MCF 10A (cell line): ENCODE measurements at regions not wholly inside any gene's neighbourhood (a gene's known extent, or its start where the extent isn't known, plus 50 kb on each side); places are given as distances from the start of the nearest gene placed in this dataset.

Experiments used
- BruUV-seq: library from RNA; stranded (reverse); fragments of 400-500 nt; replicated peaks from 2 replicates; lab custom pipeline; 2021; lab: Mats Ljungman, UMichigan
- CTCF ChIA-PET: fragments of 300-600 bp; sonication (Branson Sonifier 250); formaldehyde crosslinking; extraction: SDS; loops from one replicate; lab custom pipeline; 2021; ENCODE audit warnings: antibody characterized with exemption, inconsistent platforms; lab: Yijun Ruan, JAX
- POLR2A ChIA-PET: fragments of 300-600, 350-650 bp; sonication (Branson Sonifier 250); formaldehyde crosslinking; extraction: SDS; loops from one replicate; lab custom pipeline; 2020; ENCODE audit warnings: antibody characterized with exemption, inconsistent platforms; lab: Yijun Ruan, JAX
- DNase-seq: peaks from one replicate; pipeline ENCODE4 v3.0.0-alpha.2; 2018; ENCODE audit not compliant: unreplicated experiment
- H3K27ac Mint-ChIP-seq: one replicate; pipeline ENCODE4 v1.8.0; 2022; ENCODE audit warnings: mild to moderate bottlenecking, low read depth, mixed read lengths; ENCODE audit not compliant: unreplicated experiment
- H3K27me3 Mint-ChIP-seq: one replicate; pipeline ENCODE4 v1.8.0; 2022; ENCODE audit warnings: mixed read lengths; ENCODE audit not compliant: insufficient read depth, unreplicated experiment
- H3K36me3 Mint-ChIP-seq: one replicate; pipeline ENCODE4 v1.8.0; 2022; ENCODE audit warnings: mild to moderate bottlenecking, moderate library complexity, mixed read lengths; ENCODE audit not compliant: insufficient read depth, unreplicated experiment
- H3K4me1 Mint-ChIP-seq: one replicate; pipeline ENCODE4 v1.8.0; 2022; ENCODE audit warnings: mixed read lengths; ENCODE audit not compliant: insufficient read depth, unreplicated experiment
- H3K4me3 Mint-ChIP-seq: one replicate; pipeline ENCODE4 v1.8.0; 2022; ENCODE audit warnings: mild to moderate bottlenecking, moderate library complexity, mixed read lengths; ENCODE audit not compliant: unreplicated experiment
- H3K9me3 Mint-ChIP-seq: one replicate; pipeline ENCODE4 v1.8.0; 2022; ENCODE audit warnings: mixed read lengths; ENCODE audit not compliant: unreplicated experiment
- CTCF ChIP-seq: fragments of 200-600 bp; IDR thresholded peaks from one replicate; pipeline ENCODE4 v1.8.0; 2022; ENCODE audit warnings: antibody characterized with exemption, mild to moderate bottlenecking; ENCODE audit not compliant: unreplicated experiment
- intact Hi-C: fragments of 100-400 bp; cut with micrococcal nuclease; formaldehyde crosslinking; loops from 2 replicates; pipeline ENCODE4 v1.14.1; 2022

DNA sequence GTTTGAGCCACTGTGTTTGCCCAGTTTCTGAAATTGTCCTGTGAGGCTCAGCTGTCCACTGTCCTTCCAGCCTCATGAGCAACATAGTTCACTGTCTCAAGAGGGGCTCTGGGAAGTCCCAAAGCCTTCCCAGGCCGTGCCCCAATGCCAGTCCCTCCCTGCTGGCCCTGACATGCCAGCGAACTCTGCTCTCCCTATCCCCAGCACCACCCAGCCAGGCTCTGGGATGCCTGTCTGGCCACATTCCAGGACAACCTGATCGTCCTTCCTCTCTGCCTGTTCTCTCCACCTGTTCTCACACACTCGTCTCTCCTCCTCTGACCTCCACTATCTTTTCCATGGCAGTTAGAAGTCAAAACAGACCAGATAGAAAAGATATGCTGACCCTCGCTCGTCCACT, 278.0 kb upstream of the ID2 start:
- intact Hi-C loops = no loop called here
- POLR2A ChIA-PET = no interaction called here
- Mint-ChIP-seq H3K9me3 (peaks cover 25% of the 10 kb centered on the region), H3K36me3 (no peaks in the 10 kb centered on the region), H3K27me3 (no peaks in the 10 kb centered on the region), H3K4me3 (no peak overlapping the region), H3K27ac (no peak overlapping the region), H3K4me1 (no peaks in the 10 kb centered on the region)
- no peak for TF ChIP-seq CTCF
- CTCF ChIA-PET = interaction anchor here (0.6 kb wide), 1 partner anchor 25 kb away, joined by 4 read pairs; no protein-coding TSS in a partner anchor
- no TSS peak for BruUV-seq
- no peak for DNase-seq

- Mint-ChIP-seq H3K4me3 (no peak overlapping the region), H3K27ac (no peak overlapping the region), H3K27me3 (no peaks in the 10 kb centered on the region), H3K4me1 (no peaks in the 10 kb centered on the region), H3K9me3 (peaks cover 22% of the 10 kb centered on the region), H3K36me3 (no peaks in the 10 kb centered on the region)
- intact Hi-C loops = no loop called here
- POLR2A ChIA-PET = no interaction called here
- BruUV-seq = no TSS peak
- CTCF ChIA-PET = no interaction called here
- no peak for TF ChIP-seq CTCF
- no peak for DNase-seq
Measured at GRCh38 chr2:8405334-8405733, 276.5 kb upstream of the ID2 start.

DNA sequence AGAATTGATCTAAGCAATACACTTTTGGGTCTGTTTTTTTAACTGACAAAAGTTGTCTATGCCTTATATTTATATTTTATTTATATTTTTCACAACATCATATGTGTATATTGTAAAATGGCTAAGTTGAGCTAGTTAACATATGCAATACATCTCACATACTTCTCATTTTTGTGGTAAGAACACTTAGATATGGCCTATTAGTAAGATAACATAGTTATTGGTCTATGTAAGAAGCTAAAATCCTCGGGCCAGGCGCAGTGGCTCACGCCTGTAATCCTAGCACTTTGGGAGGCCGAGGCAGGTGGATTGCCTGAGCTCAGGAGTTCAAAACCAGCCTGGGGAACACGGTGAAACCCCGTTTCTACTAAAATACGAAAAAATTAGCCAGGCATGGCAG, 275.6 kb upstream of the ID2 start:
- BruUV-seq = no TSS peak
- no peak for DNase-seq
- intact Hi-C loops = no loop called here
- H3K4me1 Mint-ChIP-seq = no peaks in the 10 kb centered on the region
- no peaks in the 10 kb centered on the region for H3K27me3 Mint-ChIP-seq
- ChIA-PET CTCF (interaction anchor here (0.7 to 0.9 kb wide), 2 partner anchors 43 to 979 kb away, joined by 3 read pairs; no protein-coding TSS in a partner anchor), POLR2A (no interaction called here)
- H3K36me3 Mint-ChIP-seq = no peaks in the 10 kb centered on the region
- H3K9me3 Mint-ChIP-seq = peaks cover 19% of the 10 kb centered on the region
- no peak for TF ChIP-seq CTCF
- no peak overlapping the region for H3K27ac Mint-ChIP-seq
- no peak overlapping the region for H3K4me3 Mint-ChIP-seq

- CTCF ChIA-PET = interaction anchor here (0.9 kb wide), 1 partner anchor 980 kb away, joined by 3 read pairs; no protein-coding TSS in a partner anchor
- intact Hi-C loops = no loop called here
- no peak overlapping the region for H3K4me3 Mint-ChIP-seq
- POLR2A ChIA-PET = interaction anchor here (0.7 kb wide), 1 partner anchor 86 kb away, joined by 4 read pairs; no protein-coding TSS in a partner anchor
- DNase-seq = no peak
- H3K36me3 Mint-ChIP-seq = no peaks in the 10 kb centered on the region
- no peak overlapping the region for H3K27ac Mint-ChIP-seq
- peaks cover 29% of the 10 kb centered on the region for H3K9me3 Mint-ChIP-seq
- no peaks in the 10 kb centered on the region for H3K4me1 Mint-ChIP-seq
- no peak for TF ChIP-seq CTCF
- no peaks in the 10 kb centered on the region for H3K27me3 Mint-ChIP-seq
- BruUV-seq = no TSS peak
Measured at GRCh38 chr2:8407332-8407731, 274.5 kb upstream of the ID2 start.
